Heart right ventricle (tissue), 16 donors: ENCODE measurements at regions not wholly inside any gene's neighbourhood (a gene's known extent, or its start where the extent isn't known, plus 50 kb on each side); places are given as distances from the start of the nearest gene placed in this dataset.

ENCODE experiments used
- ATAC-seq, 8 donors: fragments of 200-7000 bp; cut with Tn5 transposase; one replicate each; pipeline ENCODE4 v1.9.1; 2020; ENCODE audit warnings: mild to moderate bottlenecking in 8 of 8, moderate library complexity in 8 of 8, moderate number of reproducible peaks in 1 of 8
- DNase-seq, 2 donors: peaks; one replicate each; pipeline ENCODE4 v3.0.0-alpha.2; 2020
- H3K27ac ChIP-seq, 10 donors: fragments of 200-600 bp; sonication (generic) in 2 of 10; one replicate each; pipeline versions ENCODE4 v1.5.0 to v1.8.0; 2020 to 2022; ENCODE audit warnings: mild to moderate bottlenecking in 3 of 10
- H3K27me3 ChIP-seq, 7 donors: fragments of 200-600 bp; one replicate each; pipeline ENCODE4 v1.8.0; 2021 to 2022; ENCODE audit warnings: mild to moderate bottlenecking in 2 of 7
- H3K36me3 ChIP-seq, 9 donors: fragments of 200-600 bp; sonication (generic) in 1 of 9; one replicate each; pipeline versions ENCODE4 v1.5.0 to v1.8.0; 2020 to 2022; ENCODE audit warnings: mild to moderate bottlenecking in 2 of 9
- H3K4me1 ChIP-seq, 9 donors: fragments of 200-600 bp; sonication (generic) in 1 of 9; one replicate each; pipeline versions ENCODE4 v1.5.0 to v1.8.0; 2020 to 2022; ENCODE audit warnings: mild to moderate bottlenecking in 4 of 9
- H3K4me3 ChIP-seq, 10 donors: fragments of 200-600 bp; sonication (generic) in 2 of 10; one replicate each; pipeline versions ENCODE4 v1.5.0 to v1.8.0; 2020 to 2022; ENCODE audit warnings: mild to moderate bottlenecking in 7 of 10, moderate library complexity in 2 of 10
- H3K9me3 ChIP-seq, 11 donors: fragments of 200-600 bp in 10 of 11; sonication (generic) in 2 of 11; one replicate each; pipeline versions ENCODE4 v1.5.0 to v1.8.0; 2013 to 2022; ENCODE audit warnings: mild to moderate bottlenecking in 2 of 11, control low read depth in 1 of 11, moderate library complexity in 1 of 11
- CTCF ChIP-seq, 9 donors: fragments of 200-600 bp; sonication (generic) in 2 of 9; IDR thresholded peaks; one replicate each; pipeline versions ENCODE4 v1.5.0 to v1.8.0; 2021 to 2022; ENCODE audit warnings: antibody characterized with exemption in 9 of 9, mild to moderate bottlenecking in 5 of 9, moderate library complexity in 1 of 9
- WGBS, 2 donors: extraction: QIAGEN DNeasy Blood & Tissue Kit; methylation state at CpG; one replicate each; pipeline ENCODE4 v1.1.7; 2013; ENCODE audit warnings: inconsistent platforms in 1 of 2; 5-methylcytosine and 5-hydroxymethylcytosine counted together
- intact Hi-C, 10 donors: fragments of 100-400 bp; cut with DNase I; formaldehyde crosslinking; loops; one replicate each; pipeline versions ENCODE4 v1.11.1 to v1.14.2; 2022
- donor health status: Arrhythmogenic right ventricular cardiomyopathy.
- donor health status: ischemic (EF 13 %, LVEDD 7.1; RV severe dilation, severe dysfunction).
- donor health status: healthy with polysubstance abuse.
- donor health status: DM: no; HTN: yes; CAD: no.
- donor health status: DM: no; HTN: no; CAD: no.
- donor health status: ischemic (EF 25% LVEDD 6.9; RV normal size, moderate dysfunction).
- donor health status: ischemic (EF 25% LVEDD 5.7; RV mildly dilated, moderate dysfunction).
- donor health status: healthy.
- donor health status: DM: yes; HTN: yes; CAD: no.
- donor health status: Ischemic cardiomyopathy.
- donor health status: ischemic (EF 35%, LVEDD 5.7; RV mildly dilated, moderate dysfunction).
- donor health status: nonischemic (EF 11% LVEDD 7.7; RV severe dilation, severe dysfunction).
- donor health status: DM: yes; HTN: yes; CAD: no.
- donor health status: PGD.
- donor health status: ischemic (EF 29% LVEDD 5.4; RV normal size, mild dysfunction).
- donor health status: nonischemic (EF 23%, LVEDD 6.1; RV moderate dilation, normal function).

DNA sequence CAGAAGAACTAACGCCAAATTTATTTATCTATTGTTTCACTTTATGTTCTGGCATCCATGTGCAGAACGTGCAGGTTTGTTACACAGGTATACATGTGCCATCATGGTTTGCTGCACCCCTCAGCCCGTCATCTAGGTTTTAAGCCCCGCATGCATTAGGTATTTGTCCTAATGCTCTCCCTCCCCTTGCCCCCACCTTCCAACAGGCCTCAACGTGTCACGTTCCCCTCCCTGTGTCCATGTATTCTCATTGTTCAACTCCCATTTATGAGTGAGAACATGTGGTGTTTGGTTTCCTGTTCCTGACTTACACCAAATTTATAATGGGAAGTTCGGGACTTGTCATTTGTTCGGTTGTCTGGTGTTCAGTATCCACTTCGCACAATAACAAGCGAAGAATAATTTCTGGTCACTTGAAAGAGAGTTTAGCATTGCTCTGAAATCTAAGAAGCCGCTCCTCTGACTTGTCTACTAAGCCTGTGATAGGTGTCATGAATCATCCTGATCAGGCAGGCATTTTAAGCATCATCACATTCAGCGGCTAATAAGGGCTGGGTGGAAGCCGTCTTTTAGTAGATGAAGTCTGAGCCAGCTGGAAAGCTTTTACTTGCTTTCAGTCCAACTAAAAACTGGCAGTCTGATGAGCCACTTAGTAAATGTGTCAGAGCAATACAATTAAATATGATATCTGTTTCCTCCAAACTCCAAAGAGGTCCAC is 1065.7 kb upstream of the PABPC4L start:
- ATAC-seq (no peak), DNase-seq (no peak)
- Histone ChIP-seq H3K27me3 (no peaks in the 10 kb centered on the region), H3K9me3 (no peaks in the 10 kb centered on the region), H3K27ac (no peak overlapping the region), H3K4me3 (no peak overlapping the region), H3K4me1 (no peaks in the 10 kb centered on the region), H3K36me3 (no peaks in the 10 kb centered on the region)
- intact Hi-C loops = no loop called here
- 64 to 78% methylated on average over 13 of the region's 13 CpGs for WGBS, 2 donors
- TF ChIP-seq CTCF (IDR thresholded peaks at IDR 0.05) = no peak

DNA sequence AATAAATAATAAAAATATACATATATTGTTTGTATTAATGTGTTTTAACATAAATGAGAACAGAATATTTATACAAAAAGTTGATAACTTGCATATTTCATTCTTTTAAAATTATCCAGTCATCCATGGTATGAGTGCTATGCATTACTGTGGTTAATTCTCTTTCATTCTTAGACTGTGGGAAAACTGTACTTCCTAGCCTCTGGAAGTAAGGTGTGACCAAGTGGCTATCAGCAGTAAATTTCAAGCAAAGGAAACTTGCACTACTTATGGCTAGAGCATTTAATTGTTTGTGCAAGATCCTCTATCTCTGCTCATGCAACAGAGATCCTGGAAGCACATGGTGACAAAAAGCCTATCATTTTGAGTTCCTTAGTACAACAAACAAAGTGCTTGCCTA is 1054.5 kb upstream of the PABPC4L start:
- ATAC-seq = no peak
- no peak for TF ChIP-seq CTCF (IDR thresholded peaks at IDR 0.05)
- Histone ChIP-seq H3K27me3 (no peaks in the 10 kb centered on the region), H3K36me3 (no peaks in the 10 kb centered on the region), H3K27ac (no peak overlapping the region), H3K9me3 (no peaks in the 10 kb centered on the region), H3K4me3 (no peak overlapping the region), H3K4me1 (no peaks in the 10 kb centered on the region)
- no peak for DNase-seq
- intact Hi-C loops = no loop called here

GRCh38 chr4:135250040-135250439 is 1048.5 kb upstream of the PABPC4L start:
- no peak overlapping the region for H3K27ac ChIP-seq
- no peak overlapping the region for H3K4me3 ChIP-seq
- H3K4me1 ChIP-seq = no peaks in the 10 kb centered on the region
- intact Hi-C loops = no loop called here
- H3K36me3 ChIP-seq = no peaks in the 10 kb centered on the region
- ATAC-seq (no peak), DNase-seq (no peak)
- no peak for TF ChIP-seq CTCF (IDR thresholded peaks at IDR 0.05)
- WGBS, 2 donors = 37 to 39% methylated on average over 1 of the region's 1 CpG
- H3K9me3 ChIP-seq = no peaks in the 10 kb centered on the region
- H3K27me3 ChIP-seq = no peaks in the 10 kb centered on the region

DNA sequence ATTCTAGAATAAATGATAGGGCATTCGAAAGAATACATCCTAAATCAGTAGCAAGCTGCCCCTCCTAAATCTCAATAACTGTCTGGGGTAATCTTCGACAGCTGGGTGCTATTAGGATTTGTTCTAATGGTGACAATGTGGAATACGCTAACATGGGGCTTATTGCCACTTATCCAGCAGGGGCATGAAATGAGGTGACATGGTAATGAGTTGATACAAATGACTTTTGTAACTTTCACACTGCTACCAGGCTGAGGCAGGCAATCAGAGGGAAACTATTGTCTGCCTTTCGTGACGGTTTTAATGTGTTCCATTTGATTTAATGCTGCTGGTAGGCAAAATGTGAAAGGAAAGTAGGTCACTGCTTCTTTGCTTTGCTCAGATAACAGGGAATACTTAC is 1047.4 kb upstream of the PABPC4L start:
- no peaks in the 10 kb centered on the region for H3K9me3 ChIP-seq
- TF ChIP-seq CTCF (IDR thresholded peaks at IDR 0.05) = no peak
- H3K27me3 ChIP-seq = no peaks in the 10 kb centered on the region
- DNase-seq (no peak), ATAC-seq (no peak)
- no peak overlapping the region for H3K27ac ChIP-seq
- no peaks in the 10 kb centered on the region for H3K4me1 ChIP-seq
- H3K4me3 ChIP-seq = no peak overlapping the region
- no peaks in the 10 kb centered on the region for H3K36me3 ChIP-seq
- WGBS, 2 donors = 66 to 69% methylated on average over 5 of the region's 5 CpGs
- intact Hi-C loops = no loop called here
